ENCODE measurements at regions not wholly inside any gene's neighbourhood (a gene's known extent, or its start where the extent isn't known, plus 50 kb on each side); places are given as distances from the start of the nearest gene placed in this dataset.

DNA sequence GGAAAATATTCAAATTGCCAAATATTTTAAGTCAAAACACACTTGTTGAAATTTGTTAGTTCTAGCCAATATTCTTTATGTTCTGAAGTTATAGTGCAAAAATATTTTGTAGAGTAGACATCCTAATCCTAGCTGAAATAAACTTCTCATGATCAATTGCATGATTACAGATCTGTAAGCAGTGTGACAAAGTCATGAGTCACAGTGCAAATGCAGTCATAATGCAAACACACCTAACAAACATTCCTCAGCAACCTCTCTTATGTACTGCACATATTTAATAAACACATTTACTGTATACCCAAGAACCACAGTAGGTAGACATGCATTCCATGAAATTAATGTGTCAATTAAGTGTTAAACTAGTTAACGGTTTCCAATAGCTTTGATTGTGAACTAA lies 1857.4 kb downstream of the NCAM2 start:
- H3K9me3 Mint-ChIP-seq = no peaks in the 10 kb centered on the region
- no peak overlapping the region for H3K27ac Mint-ChIP-seq
- CTCF ChIA-PET = no interaction called here
- no peaks in the 10 kb centered on the region for H3K4me1 Mint-ChIP-seq
- no peak overlapping the region for H3K4me3 Mint-ChIP-seq
- H3K27me3 Mint-ChIP-seq = no peaks in the 10 kb centered on the region
- H3K36me3 Mint-ChIP-seq = no peaks in the 10 kb centered on the region
- no peak for DNase-seq

DNA sequence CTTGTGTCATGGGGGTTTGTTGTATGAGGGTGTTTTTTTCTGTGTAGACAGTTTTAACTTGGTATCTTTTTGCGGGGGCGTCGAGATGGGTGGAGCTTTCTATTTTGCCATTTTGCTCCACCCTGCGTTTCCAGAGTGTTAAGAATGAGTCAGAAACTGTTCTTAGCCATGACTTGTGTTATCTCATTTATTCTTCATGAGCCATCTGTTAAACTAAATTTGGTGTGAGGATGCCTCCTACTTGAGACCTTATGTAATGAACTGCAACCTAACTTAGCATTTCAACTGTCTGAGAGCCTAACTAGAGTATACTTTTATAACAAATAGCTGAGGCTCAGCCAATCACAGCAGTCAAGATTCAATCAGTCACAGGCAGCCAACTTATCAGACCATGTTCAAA lies 1873.5 kb downstream of the NCAM2 start:
- Mint-ChIP-seq H3K27ac (no peak overlapping the region), H3K36me3 (no peaks in the 10 kb centered on the region), H3K4me3 (no peak overlapping the region), H3K4me1 (no peaks in the 10 kb centered on the region), H3K27me3 (no peaks in the 10 kb centered on the region), H3K9me3 (no peaks in the 10 kb centered on the region)
- CTCF ChIA-PET = no interaction called here
- no peak for DNase-seq

DNA sequence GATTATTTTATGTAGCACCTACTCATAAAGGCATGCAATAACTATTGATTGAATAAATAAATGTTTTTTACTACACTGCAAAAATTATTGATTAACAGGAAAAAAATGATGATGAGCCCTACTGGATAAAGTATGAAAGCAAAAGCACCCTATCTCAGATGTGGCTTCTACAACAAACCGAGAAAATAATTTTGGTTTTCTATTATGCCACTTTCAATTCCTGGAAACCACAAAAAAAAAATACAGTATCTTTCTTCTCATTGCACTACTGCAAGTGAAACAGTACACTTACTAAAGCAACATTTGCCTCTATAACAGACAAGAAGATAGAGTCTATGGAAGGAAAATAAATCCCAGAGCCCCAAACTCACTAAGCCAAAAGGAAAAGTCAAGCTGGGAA lies 1882.4 kb downstream of the NCAM2 start:
- no peak overlapping the region for H3K4me3 Mint-ChIP-seq
- H3K4me1 Mint-ChIP-seq = peaks cover 9% of the 10 kb centered on the region
- no peak for DNase-seq
- H3K27me3 Mint-ChIP-seq = peaks cover 6% of the 10 kb centered on the region
- H3K36me3 Mint-ChIP-seq = no peaks in the 10 kb centered on the region
- H3K27ac Mint-ChIP-seq = no peak overlapping the region
- CTCF ChIA-PET = no interaction called here
- no peaks in the 10 kb centered on the region for H3K9me3 Mint-ChIP-seq

DNA sequence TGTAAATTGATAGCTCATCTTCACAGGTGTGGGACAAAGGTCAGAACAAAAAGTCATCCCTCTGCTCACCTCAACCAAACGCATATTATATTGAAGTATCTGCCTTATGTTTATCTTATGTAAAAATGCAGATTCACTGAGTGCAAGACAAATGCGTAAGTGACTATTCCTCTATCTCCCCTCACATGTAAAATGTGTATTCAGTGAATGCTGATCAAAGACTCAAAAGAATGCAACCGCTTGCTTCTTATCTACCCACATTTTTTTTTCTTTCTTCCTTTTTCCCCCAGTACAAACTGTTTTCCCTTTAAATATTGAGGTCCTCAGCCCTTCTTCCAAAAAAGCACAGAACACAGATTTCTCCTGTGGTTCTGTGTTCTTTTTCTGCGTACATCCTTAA lies 1882.9 kb downstream of the NCAM2 start:
- no peaks in the 10 kb centered on the region for H3K9me3 Mint-ChIP-seq
- peaks cover 6% of the 10 kb centered on the region for H3K27me3 Mint-ChIP-seq
- peaks cover 9% of the 10 kb centered on the region for H3K4me1 Mint-ChIP-seq
- no peak for DNase-seq
- no peak overlapping the region for H3K27ac Mint-ChIP-seq
- H3K36me3 Mint-ChIP-seq = no peaks in the 10 kb centered on the region
- H3K4me3 Mint-ChIP-seq = no peak overlapping the region
- CTCF ChIA-PET = no interaction called here

DNA sequence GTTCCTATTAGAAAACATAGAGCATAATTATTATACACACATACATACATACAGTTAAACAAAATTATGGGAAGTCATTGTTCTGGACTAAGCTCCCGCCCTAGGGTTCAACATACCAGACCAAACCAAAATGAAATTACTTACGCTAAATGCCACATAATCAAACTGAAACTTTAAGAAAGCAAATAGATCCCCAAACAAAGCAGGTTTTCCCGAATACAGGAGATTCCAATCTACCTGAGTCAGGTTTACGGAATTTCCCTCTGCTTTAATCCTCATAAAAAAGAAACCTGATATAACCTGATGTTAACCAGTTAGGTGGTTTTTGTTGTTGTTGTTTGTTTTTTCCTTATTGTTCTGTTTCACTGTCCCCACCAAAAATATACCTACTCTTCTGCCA lies 1886.9 kb downstream of the NCAM2 start:
- peaks cover 9% of the 10 kb centered on the region for H3K4me1 Mint-ChIP-seq
- no peaks in the 10 kb centered on the region for H3K27me3 Mint-ChIP-seq
- DNase-seq = no peak
- H3K36me3 Mint-ChIP-seq = no peaks in the 10 kb centered on the region
- H3K9me3 Mint-ChIP-seq = peaks cover 1% of the 10 kb centered on the region
- H3K4me3 Mint-ChIP-seq = no peak overlapping the region
- no peak overlapping the region for H3K27ac Mint-ChIP-seq
- CTCF ChIA-PET = no interaction called here

DNA sequence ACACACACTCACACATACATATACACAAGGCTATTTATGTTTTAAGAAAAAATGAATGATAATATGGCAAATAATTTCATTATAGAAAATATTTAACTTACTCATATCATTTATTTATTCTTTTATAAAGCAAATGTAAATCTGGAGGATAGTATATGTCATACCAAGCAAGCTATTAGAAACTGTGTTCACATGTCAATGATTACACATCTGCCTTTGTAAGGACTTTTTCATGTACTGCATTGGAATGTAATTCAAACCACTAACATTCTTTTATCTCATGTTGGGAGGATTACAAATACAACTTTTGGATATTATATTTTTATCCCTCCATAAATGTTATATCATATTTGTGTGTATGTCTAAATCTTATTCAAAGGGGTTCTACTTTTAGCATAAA lies 1887.4 kb downstream of the NCAM2 start:
- Mint-ChIP-seq H3K4me1 (peaks cover 8% of the 10 kb centered on the region), H3K4me3 (no peak overlapping the region), H3K9me3 (peaks cover 1% of the 10 kb centered on the region), H3K36me3 (no peaks in the 10 kb centered on the region), H3K27me3 (no peaks in the 10 kb centered on the region), H3K27ac (no peak overlapping the region)
- no peak for DNase-seq
- CTCF ChIA-PET = no interaction called here

DNA sequence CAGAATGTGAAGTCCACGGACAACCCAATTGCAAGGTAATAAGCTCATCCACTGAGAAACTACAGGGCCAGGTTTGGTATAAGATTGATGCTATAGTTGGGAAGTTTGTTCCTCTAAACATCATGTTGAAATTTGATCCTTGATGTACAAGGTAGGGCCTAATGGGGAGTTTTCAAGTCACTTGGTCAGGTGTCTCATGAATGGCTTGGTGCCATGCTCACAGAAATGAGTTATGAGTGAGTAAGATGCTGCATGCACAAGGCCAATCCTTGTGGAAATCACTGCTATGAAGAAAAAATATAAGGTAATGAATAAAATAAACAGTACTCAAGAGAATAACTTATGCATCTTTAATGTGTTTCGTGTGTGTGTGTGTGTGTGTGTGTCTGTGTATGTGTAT lies 1891.2 kb downstream of the NCAM2 start:
- Mint-ChIP-seq H3K4me1 (no peaks in the 10 kb centered on the region), H3K36me3 (no peaks in the 10 kb centered on the region), H3K27me3 (no peaks in the 10 kb centered on the region), H3K4me3 (no peak overlapping the region), H3K27ac (no peak overlapping the region), H3K9me3 (peaks cover 1% of the 10 kb centered on the region)
- CTCF ChIA-PET = no interaction called here
- DNase-seq = no peak

DNA sequence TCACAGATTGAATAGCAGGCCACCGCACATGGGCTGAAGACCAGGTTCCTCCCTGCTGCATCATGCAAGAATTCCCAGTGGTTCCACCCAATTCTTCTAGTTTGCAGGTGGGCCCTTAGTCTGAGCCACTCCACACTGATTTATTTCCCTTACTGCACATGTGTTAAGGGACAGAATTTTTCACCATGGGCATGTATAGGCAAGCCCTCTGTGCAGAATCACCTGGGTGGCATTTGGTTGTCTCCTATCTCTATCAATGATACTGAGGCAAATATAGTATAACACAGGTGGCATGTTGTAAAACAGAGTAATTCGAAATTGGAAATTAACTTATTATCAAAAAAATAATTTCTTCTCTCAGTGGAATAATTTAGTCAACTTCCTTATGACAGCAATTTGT lies 1892.4 kb downstream of the NCAM2 start:
- no peak overlapping the region for H3K4me3 Mint-ChIP-seq
- no peaks in the 10 kb centered on the region for H3K27me3 Mint-ChIP-seq
- no peak overlapping the region for H3K27ac Mint-ChIP-seq
- DNase-seq = no peak
- CTCF ChIA-PET = no interaction called here
- peaks cover 1% of the 10 kb centered on the region for H3K9me3 Mint-ChIP-seq
- no peaks in the 10 kb centered on the region for H3K4me1 Mint-ChIP-seq
- no peaks in the 10 kb centered on the region for H3K36me3 Mint-ChIP-seq

DNA sequence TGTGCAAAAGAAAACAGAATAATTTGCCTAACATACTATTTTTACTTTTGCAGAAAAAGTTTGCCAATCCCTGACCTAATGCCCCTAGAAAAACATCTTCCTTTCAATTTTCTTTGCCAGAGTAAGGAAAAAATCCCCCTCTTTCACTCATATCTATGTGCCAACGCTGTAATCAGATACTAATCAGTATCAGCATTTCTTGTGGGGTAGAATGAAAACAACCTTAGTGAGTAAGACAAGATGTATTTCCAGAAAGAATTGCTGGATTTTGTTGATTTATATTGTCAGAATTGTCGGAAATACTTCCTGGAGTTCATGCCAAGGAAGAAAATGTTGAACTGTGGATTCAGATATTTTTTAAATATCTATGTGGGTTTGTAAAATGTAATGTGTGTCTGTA lies 1893.8 kb downstream of the NCAM2 start:
- H3K4me3 Mint-ChIP-seq = no peak overlapping the region
- no peaks in the 10 kb centered on the region for H3K27me3 Mint-ChIP-seq
- no peaks in the 10 kb centered on the region for H3K4me1 Mint-ChIP-seq
- H3K36me3 Mint-ChIP-seq = no peaks in the 10 kb centered on the region
- CTCF ChIA-PET = no interaction called here
- H3K27ac Mint-ChIP-seq = no peak overlapping the region
- DNase-seq = no peak
- peaks cover 1% of the 10 kb centered on the region for H3K9me3 Mint-ChIP-seq

DNA sequence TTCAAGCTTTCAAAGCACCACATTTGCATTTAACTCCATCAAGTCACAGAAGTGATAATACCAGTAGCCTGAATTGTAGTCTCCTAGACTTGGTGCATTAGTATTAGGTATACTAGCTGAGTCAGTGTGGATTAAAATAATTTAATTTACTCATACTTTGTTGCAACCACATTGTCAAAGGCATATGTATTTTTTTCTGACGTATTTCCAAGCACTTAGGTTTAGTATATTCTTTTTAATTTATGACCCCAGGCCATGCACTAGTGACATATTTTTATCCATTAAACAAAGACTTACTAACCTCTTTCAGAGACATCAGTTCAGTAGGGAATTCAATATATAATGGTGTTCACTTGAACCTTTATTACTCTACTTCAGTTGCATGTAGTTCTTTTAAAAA lies 1894.5 kb downstream of the NCAM2 start:
- DNase-seq = no peak
- CTCF ChIA-PET = no interaction called here
- no peaks in the 10 kb centered on the region for H3K27me3 Mint-ChIP-seq
- no peak overlapping the region for H3K4me3 Mint-ChIP-seq
- no peaks in the 10 kb centered on the region for H3K4me1 Mint-ChIP-seq
- H3K36me3 Mint-ChIP-seq = no peaks in the 10 kb centered on the region
- peaks cover 1% of the 10 kb centered on the region for H3K9me3 Mint-ChIP-seq
- no peak overlapping the region for H3K27ac Mint-ChIP-seq

DNA sequence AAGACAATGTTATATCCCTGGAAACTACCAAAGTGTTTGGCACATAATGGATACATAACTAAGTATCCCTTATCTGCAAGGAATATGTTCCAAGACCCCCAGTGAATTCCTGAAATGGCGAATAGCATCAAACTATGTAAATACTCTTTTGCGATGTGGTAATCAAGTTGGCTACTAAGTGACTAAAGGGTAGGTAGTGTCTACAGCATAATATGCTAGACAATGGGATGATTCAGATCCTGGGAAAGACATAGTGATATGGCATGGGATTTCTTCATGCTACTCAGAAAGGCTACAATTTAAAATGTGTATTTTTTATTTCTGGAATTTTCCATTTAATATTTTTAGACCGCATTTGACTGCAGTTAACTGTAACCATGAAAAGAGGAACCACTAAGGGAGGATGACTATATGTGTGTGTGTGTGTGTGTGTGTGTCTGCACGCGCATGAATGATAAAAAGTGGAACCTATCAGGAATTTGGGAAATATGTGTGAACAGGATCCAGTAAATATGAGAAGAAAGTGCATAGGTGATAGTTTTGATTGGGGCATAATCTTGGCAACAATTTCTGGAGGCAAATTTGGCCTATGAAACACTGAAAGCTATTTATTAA lies 1899.9 kb downstream of the NCAM2 start:
- H3K9me3 Mint-ChIP-seq = no peaks in the 10 kb centered on the region
- H3K27me3 Mint-ChIP-seq = no peaks in the 10 kb centered on the region
- H3K36me3 Mint-ChIP-seq = no peaks in the 10 kb centered on the region
- no peak overlapping the region for H3K27ac Mint-ChIP-seq
- DNase-seq = no peak
- H3K4me1 Mint-ChIP-seq = no peaks in the 10 kb centered on the region
- CTCF ChIA-PET = no interaction called here
- H3K4me3 Mint-ChIP-seq = no peak overlapping the region

DNA sequence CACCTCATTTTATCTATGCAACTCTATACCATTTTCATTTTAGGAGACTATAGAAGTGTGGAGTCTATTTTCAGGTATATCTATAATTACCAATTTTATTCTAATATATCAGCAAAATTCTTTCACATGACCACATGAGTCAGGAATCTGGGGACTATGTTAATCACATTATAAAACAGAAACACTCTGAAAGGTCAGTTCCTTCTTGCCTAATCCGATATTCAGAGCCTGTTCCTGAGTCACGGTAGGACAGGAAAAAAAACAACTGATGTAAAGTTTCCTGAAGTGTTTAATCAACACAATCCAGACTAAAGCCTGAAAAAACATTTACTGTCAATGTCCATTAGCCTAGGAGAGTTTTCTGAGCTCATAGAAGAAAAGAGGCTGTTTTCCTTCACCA lies 1902.3 kb downstream of the NCAM2 start:
- CTCF ChIA-PET = no interaction called here
- no peaks in the 10 kb centered on the region for H3K9me3 Mint-ChIP-seq
- no peaks in the 10 kb centered on the region for H3K27me3 Mint-ChIP-seq
- no peaks in the 10 kb centered on the region for H3K36me3 Mint-ChIP-seq
- H3K4me3 Mint-ChIP-seq = no peak overlapping the region
- no peaks in the 10 kb centered on the region for H3K4me1 Mint-ChIP-seq
- no peak overlapping the region for H3K27ac Mint-ChIP-seq
- DNase-seq = no peak

DNA sequence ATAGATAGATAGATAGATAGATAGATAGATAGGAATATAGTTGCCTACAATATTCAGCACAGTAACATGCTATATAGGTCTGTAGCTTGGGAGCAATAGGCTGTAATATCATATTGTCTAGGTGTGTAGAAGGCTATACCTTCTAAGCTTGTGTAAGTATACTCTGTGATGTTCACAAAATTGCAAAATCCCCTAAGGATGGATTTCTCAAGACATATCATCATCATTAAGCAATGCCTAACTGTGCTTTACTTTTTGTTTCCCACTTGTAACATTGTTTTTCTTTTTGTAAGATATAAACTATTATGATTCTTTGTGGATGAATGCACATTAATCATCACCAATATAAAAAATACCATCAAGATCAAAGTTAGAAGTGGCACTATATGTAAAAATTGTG lies 1905.6 kb downstream of the NCAM2 start:
- no peak for DNase-seq
- Mint-ChIP-seq H3K4me1 (no peaks in the 10 kb centered on the region), H3K4me3 (no peak overlapping the region), H3K9me3 (no peaks in the 10 kb centered on the region), H3K27ac (no peak overlapping the region), H3K27me3 (no peaks in the 10 kb centered on the region), H3K36me3 (no peaks in the 10 kb centered on the region)
- CTCF ChIA-PET = no interaction called here

DNA sequence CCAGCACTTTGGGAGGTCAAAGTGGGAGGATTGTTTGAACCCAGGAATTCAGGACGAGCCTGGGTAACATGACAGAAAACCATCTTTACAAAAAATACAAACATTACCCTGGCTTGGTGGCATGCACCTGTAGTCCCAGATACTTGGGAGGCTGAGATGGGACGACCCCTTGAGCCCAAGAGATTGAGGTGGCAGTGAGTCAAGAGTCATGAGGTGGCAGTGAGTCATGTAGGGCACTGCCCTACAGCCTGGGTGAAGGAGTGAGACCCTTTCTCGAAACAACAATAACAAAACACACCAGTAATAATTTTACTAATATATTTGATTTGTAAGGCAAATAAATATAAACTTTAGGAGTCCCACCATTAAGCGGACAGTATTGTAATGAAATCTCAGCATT lies 1906.2 kb downstream of the NCAM2 start:
- Mint-ChIP-seq H3K36me3 (no peaks in the 10 kb centered on the region), H3K4me1 (no peaks in the 10 kb centered on the region), H3K27ac (no peak overlapping the region), H3K9me3 (no peaks in the 10 kb centered on the region), H3K4me3 (no peak overlapping the region), H3K27me3 (no peaks in the 10 kb centered on the region)
- DNase-seq = no peak
- CTCF ChIA-PET = no interaction called here

DNA sequence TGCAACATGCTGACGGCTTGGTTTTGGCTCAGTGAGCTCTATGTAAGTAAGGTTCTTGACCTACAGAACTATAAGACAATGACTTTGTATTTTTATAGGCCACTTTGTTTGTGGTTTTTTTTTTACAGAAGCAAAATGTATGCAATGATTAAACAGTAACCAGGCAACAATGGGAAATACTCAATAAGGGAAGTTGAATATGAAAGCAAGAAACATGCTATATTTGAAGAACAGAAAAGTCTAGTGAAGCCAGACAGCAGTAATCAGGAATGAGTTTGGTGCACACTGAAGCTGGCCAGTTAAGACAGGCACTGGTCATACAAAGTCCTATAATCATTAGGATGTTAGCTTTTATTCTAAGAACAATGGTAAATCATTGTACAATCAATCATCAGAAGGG lies 1926.8 kb downstream of the NCAM2 start:
- no peak for DNase-seq
- Mint-ChIP-seq H3K4me3 (no peak overlapping the region), H3K27ac (no peak overlapping the region), H3K9me3 (no peaks in the 10 kb centered on the region), H3K36me3 (no peaks in the 10 kb centered on the region), H3K4me1 (no peaks in the 10 kb centered on the region), H3K27me3 (no peaks in the 10 kb centered on the region)
- CTCF ChIA-PET = no interaction called here

DNA sequence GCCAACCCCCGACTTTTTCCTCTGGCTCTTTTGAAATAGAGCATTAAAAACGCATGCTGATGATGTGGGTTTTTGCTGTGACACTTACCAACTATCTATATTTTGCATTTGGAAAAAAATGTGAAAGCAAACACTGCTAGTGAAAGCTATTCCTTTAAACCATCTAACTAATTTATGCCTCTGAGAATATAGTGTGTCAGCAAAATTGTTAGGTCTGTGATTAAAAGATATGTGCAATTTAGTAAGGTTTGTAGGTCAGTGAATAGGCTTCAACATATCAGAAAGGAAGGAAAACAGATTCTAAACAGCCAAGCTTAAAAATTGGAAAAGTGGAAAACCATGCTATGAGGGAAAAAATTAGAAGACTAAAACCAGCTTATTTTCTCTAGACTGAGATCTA lies 1929.3 kb downstream of the NCAM2 start:
- H3K4me1 Mint-ChIP-seq = no peaks in the 10 kb centered on the region
- H3K4me3 Mint-ChIP-seq = no peak overlapping the region
- no peak overlapping the region for H3K27ac Mint-ChIP-seq
- no peak for DNase-seq
- CTCF ChIA-PET = no interaction called here
- H3K36me3 Mint-ChIP-seq = no peaks in the 10 kb centered on the region
- H3K27me3 Mint-ChIP-seq = no peaks in the 10 kb centered on the region
- no peaks in the 10 kb centered on the region for H3K9me3 Mint-ChIP-seq

Data from activated naive CD4-positive, alpha-beta T cell treated with anti-CD3 and anti-CD28 coated beads, Interleukin-2, amount 10 ng/mL, durations not matched to agents 7 days and 5 days (primary cell).